HT1080 (cell line): ENCODE measurements at regions not wholly inside any gene's neighbourhood (a gene's known extent, or its start where the extent isn't known, plus 50 kb on each side); places are given as distances from the start of the nearest gene placed in this dataset.
"Not testable (repeated sequence)": the region's sequence is repeated elsewhere in the genome, so short reads cannot be mapped to it uniquely, and the experiment has no call there.

ENCODE experiments used
- DNase-seq: peaks from one replicate; pipeline ENCODE4 v3.0.0-alpha.2; 2015; ENCODE audit warnings: low read depth

GRCh38 chrX:52261125-52261462 is 76.4 kb downstream of the MAGED4 start:
- DNase-seq = no peak

- DNase-seq = peak; percentile 70
Measured at GRCh38 chrX:52261463-52262194, 76.9 kb downstream of the MAGED4 start.

GRCh38 chrX:52262195-52262546 is 77.5 kb downstream of the MAGED4 start:
- no peak for DNase-seq

GRCh38 chrX:52263417-52263816 is 78.7 kb downstream of the MAGED4 start:
- no peak for DNase-seq

- no peak for DNase-seq
Measured at GRCh38 chrX:52265713-52266112, 81.0 kb downstream of the MAGED4 start.

- not testable (repeated sequence) for DNase-seq
Measured at GRCh38 chrX:52268502-52268901, 83.8 kb downstream of the MAGED4 start.

GRCh38 chrX:52270453-52271116 is 85.9 kb downstream of the MAGED4 start:
- no peak for DNase-seq

- DNase-seq = peak; percentile 1
Measured at GRCh38 chrX:52271206-52271605, 86.5 kb downstream of the MAGED4 start.

GRCh38 chrX:52277666-52278065 is 91.2 kb upstream of the XAGE2 start:
- no peak for DNase-seq

GRCh38 chrX:52280812-52281211 is 88.0 kb upstream of the XAGE2 start:
- no peak for DNase-seq

GRCh38 chrX:52284865-52285264 is 84.0 kb upstream of the XAGE2 start:
- no peak for DNase-seq

- not testable (repeated sequence) for DNase-seq
Measured at GRCh38 chrX:52298968-52299367, 69.9 kb upstream of the XAGE2 start.

GRCh38 chrX:52308532-52308931 is 60.3 kb upstream of the XAGE2 start:
- DNase-seq = not testable (repeated sequence)
